ENCODE measurements at regions not wholly inside any gene's neighbourhood (a gene's known extent, or its start where the extent isn't known, plus 50 kb on each side); places are given as distances from the start of the nearest gene placed in this dataset.

DNA sequence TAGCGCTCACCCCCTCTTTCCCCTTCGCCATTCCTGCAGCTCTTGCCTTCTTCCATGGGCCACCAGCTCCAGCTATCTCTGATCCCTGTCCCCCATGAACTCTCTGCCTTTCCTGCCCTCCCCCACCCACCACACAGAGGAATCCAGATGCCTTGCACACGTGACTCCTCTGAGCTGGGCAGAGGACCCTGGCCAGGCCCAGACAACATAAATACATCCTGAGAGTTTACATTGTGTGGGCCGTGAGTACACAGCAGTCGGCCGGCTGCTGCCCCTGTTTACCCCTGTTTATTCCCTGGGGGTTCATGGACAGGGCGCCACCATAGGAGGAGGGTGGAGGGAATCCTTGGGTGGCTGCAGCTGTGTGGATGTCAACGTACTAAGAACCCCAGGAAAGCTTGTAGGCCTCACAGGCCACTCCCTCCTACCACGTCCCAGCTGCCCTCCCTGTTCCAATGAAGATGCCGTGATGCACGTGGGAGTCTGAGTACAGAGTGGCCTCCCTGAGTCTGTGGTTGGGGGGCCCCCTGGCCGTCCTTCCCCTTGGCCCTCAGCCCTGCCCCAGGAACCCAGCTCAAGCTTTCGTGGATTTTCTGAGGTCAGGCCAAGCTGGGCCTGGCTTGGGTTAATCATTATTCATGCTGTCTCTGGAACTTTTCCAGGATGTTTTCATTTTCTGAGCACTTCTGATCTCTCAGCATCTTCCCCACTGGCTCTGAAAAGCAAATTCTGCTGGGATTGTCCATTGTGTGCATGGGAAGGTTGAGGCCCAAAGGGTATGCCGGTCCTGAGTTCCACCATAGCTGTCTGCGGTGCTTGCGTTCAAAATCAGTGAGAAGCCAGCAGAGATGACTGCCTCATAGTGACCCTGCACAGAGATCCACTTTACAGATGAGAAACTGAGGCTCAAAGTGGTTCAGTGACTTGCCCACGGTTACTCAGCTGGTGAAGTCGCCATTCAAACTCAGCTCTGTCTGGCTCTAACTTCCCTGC lies 136.3 kb downstream of the MRPL14 start (continued):
- TF ChIP-seq, protein P1, sequence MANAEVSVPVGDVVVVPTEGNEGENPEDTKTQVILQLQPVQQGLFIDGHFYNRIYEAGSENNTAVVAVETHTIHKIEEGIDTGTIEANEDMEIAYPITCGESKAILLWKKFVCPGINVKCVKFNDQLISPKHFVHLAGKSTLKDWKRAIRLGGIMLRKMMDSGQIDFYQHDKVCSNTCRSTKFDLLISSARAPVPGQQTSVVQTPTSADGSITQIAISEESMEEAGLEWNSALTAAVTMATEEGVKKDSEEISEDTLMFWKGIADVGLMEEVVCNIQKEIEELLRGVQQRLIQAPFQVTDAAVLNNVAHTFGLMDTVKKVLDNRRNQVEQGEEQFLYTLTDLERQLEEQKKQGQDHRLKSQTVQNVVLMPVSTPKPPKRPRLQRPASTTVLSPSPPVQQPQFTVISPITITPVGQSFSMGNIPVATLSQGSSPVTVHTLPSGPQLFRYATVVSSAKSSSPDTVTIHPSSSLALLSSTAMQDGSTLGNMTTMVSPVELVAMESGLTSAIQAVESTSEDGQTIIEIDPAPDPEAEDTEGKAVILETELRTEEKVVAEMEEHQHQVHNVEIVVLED (CRISPR knock-in tag; IDR thresholded peaks at IDR 0.05; ENCODE audit: borderline replicate concordance) = peak; percentile 70; the same call in 1 of the 2 replicates
- TF ChIP-seq EHMT2 (IDR thresholded peaks at IDR 0.05; ENCODE audit: borderline replicate concordance, low read depth, low read length) (no peak), MYNN (CRISPR knock-in tag; IDR thresholded peaks at IDR 0.05; ENCODE audit: low read depth) (no peak), CCDC6 (CRISPR knock-in tag; IDR thresholded peaks at IDR 0.05) (peak; percentile 95), ZNF616 (CRISPR knock-in tag; IDR thresholded peaks at IDR 0.05; ENCODE audit: low read depth) (peak; percentile 37; the same call in 1 of the 2 replicates), ZNF567 (CRISPR knock-in tag; IDR thresholded peaks at IDR 0.05; ENCODE audit: borderline replicate concordance) (no peak), ZKSCAN8 (CRISPR knock-in tag; IDR thresholded peaks at IDR 0.05; ENCODE audit: borderline replicate concordance) (peak; percentile 88; the same call in 1 of the 2 replicates), POLR2AphosphoS5 (IDR thresholded peaks at IDR 0.05; ENCODE audit: low read depth, low read length) (peak; percentile 80)
- TF ChIP-seq, protein P2, sequence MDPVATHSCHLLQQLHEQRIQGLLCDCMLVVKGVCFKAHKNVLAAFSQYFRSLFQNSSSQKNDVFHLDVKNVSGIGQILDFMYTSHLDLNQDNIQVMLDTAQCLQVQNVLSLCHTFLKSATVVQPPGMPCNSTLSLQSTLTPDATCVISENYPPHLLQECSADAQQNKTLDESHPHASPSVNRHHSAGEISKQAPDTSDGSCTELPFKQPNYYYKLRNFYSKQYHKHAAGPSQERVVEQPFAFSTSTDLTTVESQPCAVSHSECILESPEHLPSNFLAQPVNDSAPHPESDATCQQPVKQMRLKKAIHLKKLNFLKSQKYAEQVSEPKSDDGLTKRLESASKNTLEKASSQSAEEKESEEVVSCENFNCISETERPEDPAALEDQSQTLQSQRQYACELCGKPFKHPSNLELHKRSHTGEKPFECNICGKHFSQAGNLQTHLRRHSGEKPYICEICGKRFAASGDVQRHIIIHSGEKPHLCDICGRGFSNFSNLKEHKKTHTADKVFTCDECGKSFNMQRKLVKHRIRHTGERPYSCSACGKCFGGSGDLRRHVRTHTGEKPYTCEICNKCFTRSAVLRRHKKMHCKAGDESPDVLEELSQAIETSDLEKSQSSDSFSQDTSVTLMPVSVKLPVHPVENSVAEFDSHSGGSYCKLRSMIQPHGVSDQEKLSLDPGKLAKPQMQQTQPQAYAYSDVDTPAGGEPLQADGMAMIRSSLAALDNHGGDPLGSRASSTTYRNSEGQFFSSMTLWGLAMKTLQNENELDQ (CRISPR knock-in tag; IDR thresholded peaks at IDR 0.05; ENCODE audit: borderline replicate concordance) = no peak
- TF ChIP-seq, protein P3, sequence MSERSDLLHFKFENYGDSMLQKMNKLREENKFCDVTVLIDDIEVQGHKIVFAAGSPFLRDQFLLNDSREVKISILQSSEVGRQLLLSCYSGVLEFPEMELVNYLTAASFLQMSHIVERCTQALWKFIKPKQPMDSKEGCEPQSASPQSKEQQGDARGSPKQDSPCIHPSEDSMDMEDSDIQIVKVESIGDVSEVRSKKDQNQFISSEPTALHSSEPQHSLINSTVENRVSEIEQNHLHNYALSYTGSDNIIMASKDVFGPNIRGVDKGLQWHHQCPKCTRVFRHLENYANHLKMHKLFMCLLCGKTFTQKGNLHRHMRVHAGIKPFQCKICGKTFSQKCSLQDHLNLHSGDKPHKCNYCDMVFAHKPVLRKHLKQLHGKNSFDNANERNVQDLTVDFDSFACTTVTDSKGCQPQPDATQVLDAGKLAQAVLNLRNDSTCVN (CRISPR knock-in tag; IDR thresholded peaks at IDR 0.05; ENCODE audit: borderline replicate concordance) = peak; percentile 79; the same call in 1 of the 2 replicates
- TF ChIP-seq, protein P4, sequence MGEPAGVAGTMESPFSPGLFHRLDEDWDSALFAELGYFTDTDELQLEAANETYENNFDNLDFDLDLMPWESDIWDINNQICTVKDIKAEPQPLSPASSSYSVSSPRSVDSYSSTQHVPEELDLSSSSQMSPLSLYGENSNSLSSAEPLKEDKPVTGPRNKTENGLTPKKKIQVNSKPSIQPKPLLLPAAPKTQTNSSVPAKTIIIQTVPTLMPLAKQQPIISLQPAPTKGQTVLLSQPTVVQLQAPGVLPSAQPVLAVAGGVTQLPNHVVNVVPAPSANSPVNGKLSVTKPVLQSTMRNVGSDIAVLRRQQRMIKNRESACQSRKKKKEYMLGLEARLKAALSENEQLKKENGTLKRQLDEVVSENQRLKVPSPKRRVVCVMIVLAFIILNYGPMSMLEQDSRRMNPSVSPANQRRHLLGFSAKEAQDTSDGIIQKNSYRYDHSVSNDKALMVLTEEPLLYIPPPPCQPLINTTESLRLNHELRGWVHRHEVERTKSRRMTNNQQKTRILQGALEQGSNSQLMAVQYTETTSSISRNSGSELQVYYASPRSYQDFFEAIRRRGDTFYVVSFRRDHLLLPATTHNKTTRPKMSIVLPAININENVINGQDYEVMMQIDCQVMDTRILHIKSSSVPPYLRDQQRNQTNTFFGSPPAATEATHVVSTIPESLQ (CRISPR knock-in tag; conservative IDR thresholded peaks at IDR 0.05) = no peak
- TF ChIP-seq, protein P5, sequence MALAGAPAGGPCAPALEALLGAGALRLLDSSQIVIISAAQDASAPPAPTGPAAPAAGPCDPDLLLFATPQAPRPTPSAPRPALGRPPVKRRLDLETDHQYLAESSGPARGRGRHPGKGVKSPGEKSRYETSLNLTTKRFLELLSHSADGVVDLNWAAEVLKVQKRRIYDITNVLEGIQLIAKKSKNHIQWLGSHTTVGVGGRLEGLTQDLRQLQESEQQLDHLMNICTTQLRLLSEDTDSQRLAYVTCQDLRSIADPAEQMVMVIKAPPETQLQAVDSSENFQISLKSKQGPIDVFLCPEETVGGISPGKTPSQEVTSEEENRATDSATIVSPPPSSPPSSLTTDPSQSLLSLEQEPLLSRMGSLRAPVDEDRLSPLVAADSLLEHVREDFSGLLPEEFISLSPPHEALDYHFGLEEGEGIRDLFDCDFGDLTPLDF (CRISPR knock-in tag; IDR thresholded peaks at IDR 0.05) = no peak; the same call in 1 of the 2 replicates
- TF ChIP-seq, protein P6, sequence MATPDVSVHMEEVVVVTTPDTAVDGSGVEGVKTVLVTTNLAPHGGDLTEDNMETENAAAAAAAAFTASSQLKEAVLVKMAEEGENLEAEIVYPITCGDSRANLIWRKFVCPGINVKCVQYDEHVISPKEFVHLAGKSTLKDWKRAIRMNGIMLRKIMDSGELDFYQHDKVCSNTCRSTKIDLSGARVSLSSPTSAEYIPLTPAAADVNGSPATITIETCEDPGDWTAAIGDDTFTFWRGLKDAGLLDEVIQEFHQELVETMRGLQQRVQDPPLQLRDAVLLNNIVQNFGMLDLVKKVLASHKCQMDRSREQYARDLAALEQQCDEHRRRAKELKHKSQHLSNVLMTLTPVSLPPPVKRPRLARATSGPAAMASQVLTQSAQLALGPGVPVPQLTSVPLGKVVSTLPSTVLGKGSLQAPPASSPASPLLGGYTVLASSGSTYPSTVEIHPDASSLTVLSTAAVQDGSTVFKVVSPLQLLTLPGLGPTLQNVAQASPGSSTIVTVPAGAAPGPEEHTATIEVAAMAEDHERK (CRISPR knock-in tag; IDR thresholded peaks at IDR 0.05; ENCODE audit: low read depth) = no peak
- TF ChIP-seq, protein P7, sequence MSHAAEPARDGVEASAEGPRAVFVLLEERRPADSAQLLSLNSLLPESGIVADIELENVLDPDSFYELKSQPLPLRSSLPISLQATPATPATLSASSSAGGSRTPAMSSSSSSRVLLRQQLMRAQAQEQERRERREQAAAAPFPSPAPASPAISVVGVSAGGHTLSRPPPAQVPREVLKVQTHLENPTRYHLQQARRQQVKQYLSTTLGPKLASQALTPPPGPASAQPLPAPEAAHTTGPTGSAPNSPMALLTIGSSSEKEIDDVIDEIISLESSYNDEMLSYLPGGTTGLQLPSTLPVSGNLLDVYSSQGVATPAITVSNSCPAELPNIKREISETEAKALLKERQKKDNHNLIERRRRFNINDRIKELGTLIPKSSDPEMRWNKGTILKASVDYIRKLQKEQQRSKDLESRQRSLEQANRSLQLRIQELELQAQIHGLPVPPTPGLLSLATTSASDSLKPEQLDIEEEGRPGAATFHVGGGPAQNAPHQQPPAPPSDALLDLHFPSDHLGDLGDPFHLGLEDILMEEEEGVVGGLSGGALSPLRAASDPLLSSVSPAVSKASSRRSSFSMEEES (CRISPR knock-in tag; IDR thresholded peaks at IDR 0.05) = peak; percentile 96
